ENCODE measurements at regions not wholly inside any gene's neighbourhood (a gene's known extent, or its start where the extent isn't known, plus 50 kb on each side); places are given as distances from the start of the nearest gene placed in this dataset.

- Histone ChIP-seq H3K27ac (ENCODE audit: low read depth in 2 of 2, low read length in 1 of 2) (no peak overlapping the region), H3K4me1 (ENCODE audit: control insufficient read depth in 1 of 2, insufficient read depth in 2 of 2, low read depth in 1 of 2, low read length in 1 of 2) (peaks cover 0 to 10% of the 10 kb centered on the region in 2 experiments; a peak in 2 of 4 replicates), H3K9me2 (no peaks in the 10 kb centered on the region), H3F3A (replicated peaks; ENCODE audit: insufficient read depth) (no peaks in the 10 kb centered on the region), H3K27me3 (ENCODE audit: insufficient read depth) (no peaks in the 10 kb centered on the region), H3K79me2 (ENCODE audit: insufficient read depth) (no peaks in the 10 kb centered on the region), H4K20me1 (ENCODE audit: insufficient read depth) (no peaks in the 10 kb centered on the region), H3K4me3 (ENCODE audit: low read depth in 2 of 2, low read length in 1 of 2) (no peak overlapping the region), H3K9ac (no peak overlapping the region), H3K9me3 (no peaks in the 10 kb centered on the region), H3K4me2 (no peak overlapping the region), H3K36me3 (replicated peaks in 1 of 2; ENCODE audit: control insufficient read depth in 1 of 2, insufficient read depth in 2 of 2, low read length in 1 of 2) (no peaks in the 10 kb centered on the region), H2AFZ (ENCODE audit: low read depth) (no peak overlapping the region)
- TF ChIP-seq POLR2AphosphoS5 (IDR thresholded peaks at IDR 0.05; ENCODE audit: low read depth, low read length) (no peak), TCF12 (IDR thresholded peaks at IDR 0.05) (no peak), USF2 (IDR thresholded peaks at IDR 0.05; ENCODE audit: borderline replicate concordance, low read depth, low read length) (no peak)
- 44% methylated on average over 2 of the region's 2 CpGs for WGBS (ENCODE audit: low lambda C conversion rate)
- CTCF ChIA-PET: no interaction called here
- no peak for DNase-seq
- POLR2A ChIA-PET: no interaction called here
Measured at GRCh38 chr12:70068743-70069142, 174.5 kb upstream of the CNOT2 start.

DNA sequence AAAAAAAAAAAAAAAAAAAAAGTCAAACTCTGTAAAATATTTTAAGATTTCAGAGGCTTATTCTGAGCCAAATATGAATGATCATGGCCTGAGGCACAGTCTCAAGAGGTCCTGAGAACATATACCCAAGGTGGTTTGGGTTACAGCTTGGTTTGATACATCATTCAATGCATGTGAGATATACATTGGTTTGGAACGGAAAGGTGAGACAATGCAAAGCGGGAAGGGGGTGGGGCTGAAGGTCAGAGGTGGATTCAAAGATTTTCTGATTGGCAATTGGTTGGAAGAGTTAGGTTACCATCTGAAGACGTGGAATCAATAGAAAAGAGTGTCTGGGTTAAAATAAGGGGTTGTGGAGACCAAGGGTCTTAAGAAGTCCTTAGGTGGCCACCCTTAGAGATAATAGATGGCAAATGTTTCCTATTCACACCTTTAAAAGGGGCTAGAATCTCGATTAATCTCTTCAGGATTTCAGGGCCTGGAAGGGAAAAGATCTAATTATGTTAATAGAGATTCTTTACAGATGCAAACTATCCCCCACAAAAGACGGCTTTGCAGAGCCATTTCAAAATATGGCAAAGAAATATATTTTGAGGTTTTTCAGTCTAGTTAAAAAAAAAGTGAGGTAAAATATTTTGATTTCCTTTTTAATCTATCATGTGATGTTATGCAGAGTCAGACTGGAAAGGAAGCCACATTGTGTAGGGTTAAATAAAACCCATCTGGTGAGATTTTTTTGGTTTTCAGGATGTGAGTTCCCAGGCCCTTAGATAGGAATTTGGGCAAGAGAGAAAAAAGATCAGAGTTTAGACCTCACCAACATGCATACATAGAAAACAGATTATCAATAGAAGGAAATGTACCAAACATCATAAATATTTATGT, 173.8 kb upstream of the CNOT2 start:
- Histone ChIP-seq H3K4me2 (no peak overlapping the region), H3K9ac (no peak overlapping the region), H3K9me3 (no peaks in the 10 kb centered on the region), H3F3A (replicated peaks; ENCODE audit: insufficient read depth) (no peaks in the 10 kb centered on the region), H3K4me1 (ENCODE audit: control insufficient read depth in 1 of 2, insufficient read depth in 2 of 2, low read depth in 1 of 2, low read length in 1 of 2) (peaks cover 0 to 10% of the 10 kb centered on the region in 2 experiments; a peak in 2 of 4 replicates), H3K27me3 (ENCODE audit: insufficient read depth) (no peaks in the 10 kb centered on the region), H3K36me3 (replicated peaks in 1 of 2; ENCODE audit: control insufficient read depth in 1 of 2, insufficient read depth in 2 of 2, low read length in 1 of 2) (no peaks in the 10 kb centered on the region), H4K20me1 (ENCODE audit: insufficient read depth) (no peaks in the 10 kb centered on the region), H2AFZ (ENCODE audit: low read depth) (no peak overlapping the region), H3K79me2 (ENCODE audit: insufficient read depth) (no peaks in the 10 kb centered on the region), H3K9me2 (no peaks in the 10 kb centered on the region), H3K4me3 (ENCODE audit: low read depth in 2 of 2, low read length in 1 of 2) (no peak overlapping the region), H3K27ac (ENCODE audit: low read depth in 2 of 2, low read length in 1 of 2) (peak overlapping the region in 1 of 2 experiments; percentile 86; a peak in 1 of 4 replicates)
- ChIA-PET POLR2A (no interaction called here), CTCF (no interaction called here)
- WGBS (ENCODE audit: low lambda C conversion rate): 42% methylated on average over 5 of the region's 5 CpGs
- TF ChIP-seq PBX3 (IDR thresholded peaks at IDR 0.05) (no peak), MXI1 (IDR thresholded peaks at IDR 0.05; ENCODE audit: low read depth, low read length) (no peak), FOXM1 (IDR thresholded peaks at IDR 0.05; ENCODE audit: low read depth) (no peak), TEAD4 (IDR thresholded peaks at IDR 0.05; ENCODE audit: borderline replicate concordance, insufficient read depth) (no peak), CHD2 (IDR thresholded peaks at IDR 0.05; ENCODE audit: low read length, partially characterized antibody) (no peak), TAF1 (IDR thresholded peaks at IDR 0.05; ENCODE audit: borderline replicate concordance, low read depth, low read length) (no peak), TCF12 (IDR thresholded peaks at IDR 0.05) (no peak), SIN3A (IDR thresholded peaks at IDR 0.05; ENCODE audit: borderline replicate concordance, low read depth, low read length) (no peak), YY1 (IDR thresholded peaks at IDR 0.05; ENCODE audit: low read depth) (no peak), FOXJ3 (CRISPR knock-in tag; IDR thresholded peaks at IDR 0.05) (no peak), RXRA (IDR thresholded peaks at IDR 0.05; ENCODE audit: borderline replicate concordance, low read depth) (no peak), POLR2AphosphoS5 (IDR thresholded peaks at IDR 0.05; ENCODE audit: low read depth, low read length) (no peak), IRF3 (IDR thresholded peaks at IDR 0.05; ENCODE audit: low read depth, low read length) (no peak), RCOR1 (IDR thresholded peaks at IDR 0.05; ENCODE audit: low read length) (no peak), NRF1 (IDR thresholded peaks at IDR 0.05; ENCODE audit: low read depth, low read length) (no peak), CTCF (IDR thresholded peaks at IDR 0.05) (no peak)
- TF ChIP-seq, protein P1, sequence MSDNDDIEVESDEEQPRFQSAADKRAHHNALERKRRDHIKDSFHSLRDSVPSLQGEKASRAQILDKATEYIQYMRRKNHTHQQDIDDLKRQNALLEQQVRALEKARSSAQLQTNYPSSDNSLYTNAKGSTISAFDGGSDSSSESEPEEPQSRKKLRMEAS (IDR thresholded peaks at IDR 0.05; ENCODE audit: low read depth): no peak
- DNase-seq: no peak
